Activated B cell treated with CpG ODN at 0.5 μM for 24 hours (primary cell): ENCODE measurements at regions not wholly inside any gene's neighbourhood (a gene's known extent, or its start where the extent isn't known, plus 50 kb on each side); places are given as distances from the start of the nearest gene placed in this dataset.

ENCODE experiments used
- ATAC-seq: fragments of 200-7000 bp; cut with Tn5 transposase; one replicate; pipeline ENCODE4 v1.10.0; 2021; ENCODE audit warnings: low read depth, mild to moderate bottlenecking, moderate library complexity
- CTCF ChIA-PET: fragments of 350-600 bp; sonication (Branson Sonifier 250); formaldehyde crosslinking; loops from one replicate; lab custom pipeline; 2021; ENCODE audit warnings: antibody characterized with exemption; lab: Charles Lee
- POLR2A ChIA-PET: fragments of 350-600 bp; sonication (Branson Sonifier 250); formaldehyde crosslinking; loops from one replicate; lab custom pipeline; 2021; ENCODE audit warnings: antibody characterized with exemption; lab: Charles Lee
- DNase-seq: peaks from one replicate; pipeline ENCODE4 v3.0.0; 2022
- H3K27ac Mint-ChIP-seq: one replicate; pipeline ENCODE4 v1.8.0; 2020; ENCODE audit warnings: mixed read lengths
- H3K27me3 Mint-ChIP-seq: one replicate; pipeline ENCODE4 v1.8.0; 2021; ENCODE audit warnings: mixed read lengths
- H3K36me3 Mint-ChIP-seq: one replicate; pipeline ENCODE4 v1.8.0; 2021; ENCODE audit warnings: low read depth, mixed read lengths
- H3K4me1 Mint-ChIP-seq: one replicate; pipeline ENCODE4 v1.8.0; 2021; ENCODE audit warnings: mixed read lengths
- H3K4me3 Mint-ChIP-seq: one replicate; pipeline ENCODE4 v1.8.0; 2020; ENCODE audit warnings: mild to moderate bottlenecking, mixed read lengths
- H3K9me3 Mint-ChIP-seq: one replicate; pipeline ENCODE4 v1.8.0; 2020; ENCODE audit warnings: mixed read lengths
- intact Hi-C: fragments of 100-400 bp; cut with micrococcal nuclease; formaldehyde crosslinking; loops from one replicate; pipeline ENCODE4 v1.15.1; 2024
- TF ChIP-seq, protein P1 (sequence below): fragments of 200-600 bp; IDR thresholded peaks from one replicate; pipeline ENCODE4 v1.8.0; 2022; ENCODE audit warnings: antibody characterized with exemption, mild to moderate bottlenecking

DNA sequence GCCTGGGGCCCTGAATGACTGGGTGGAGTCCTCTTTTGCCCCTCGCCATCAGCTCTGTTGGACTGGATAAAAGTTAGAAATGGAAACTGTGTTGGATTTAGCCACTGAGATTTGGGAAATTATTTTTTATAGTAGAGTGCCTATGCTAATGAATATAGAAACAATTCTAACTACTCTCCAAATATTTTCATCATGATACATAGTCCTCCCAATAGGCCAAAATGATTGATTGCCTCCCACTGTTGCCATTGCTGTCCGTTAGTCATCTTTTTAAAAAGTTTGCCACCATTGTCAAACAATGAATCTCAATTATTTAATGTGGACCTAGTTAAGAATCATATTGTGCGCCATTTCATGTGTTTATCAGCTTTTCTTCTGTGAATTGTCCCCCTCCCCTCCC lies 417.0 kb downstream of the GALR1 start:
- DNase-seq = no peak
- TF ChIP-seq, protein P1, sequence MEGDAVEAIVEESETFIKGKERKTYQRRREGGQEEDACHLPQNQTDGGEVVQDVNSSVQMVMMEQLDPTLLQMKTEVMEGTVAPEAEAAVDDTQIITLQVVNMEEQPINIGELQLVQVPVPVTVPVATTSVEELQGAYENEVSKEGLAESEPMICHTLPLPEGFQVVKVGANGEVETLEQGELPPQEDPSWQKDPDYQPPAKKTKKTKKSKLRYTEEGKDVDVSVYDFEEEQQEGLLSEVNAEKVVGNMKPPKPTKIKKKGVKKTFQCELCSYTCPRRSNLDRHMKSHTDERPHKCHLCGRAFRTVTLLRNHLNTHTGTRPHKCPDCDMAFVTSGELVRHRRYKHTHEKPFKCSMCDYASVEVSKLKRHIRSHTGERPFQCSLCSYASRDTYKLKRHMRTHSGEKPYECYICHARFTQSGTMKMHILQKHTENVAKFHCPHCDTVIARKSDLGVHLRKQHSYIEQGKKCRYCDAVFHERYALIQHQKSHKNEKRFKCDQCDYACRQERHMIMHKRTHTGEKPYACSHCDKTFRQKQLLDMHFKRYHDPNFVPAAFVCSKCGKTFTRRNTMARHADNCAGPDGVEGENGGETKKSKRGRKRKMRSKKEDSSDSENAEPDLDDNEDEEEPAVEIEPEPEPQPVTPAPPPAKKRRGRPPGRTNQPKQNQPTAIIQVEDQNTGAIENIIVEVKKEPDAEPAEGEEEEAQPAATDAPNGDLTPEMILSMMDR = no peak
- intact Hi-C loops = no loop called here
- no peak overlapping the region for H3K27ac Mint-ChIP-seq
- H3K27me3 Mint-ChIP-seq = peaks cover 5% of the 10 kb centered on the region
- H3K9me3 Mint-ChIP-seq = no peaks in the 10 kb centered on the region
- H3K4me1 Mint-ChIP-seq = no peaks in the 10 kb centered on the region
- ChIA-PET CTCF (no interaction called here), POLR2A (no interaction called here)
- no peaks in the 10 kb centered on the region for H3K36me3 Mint-ChIP-seq
- no peak overlapping the region for H3K4me3 Mint-ChIP-seq
- ATAC-seq = no peak

DNA sequence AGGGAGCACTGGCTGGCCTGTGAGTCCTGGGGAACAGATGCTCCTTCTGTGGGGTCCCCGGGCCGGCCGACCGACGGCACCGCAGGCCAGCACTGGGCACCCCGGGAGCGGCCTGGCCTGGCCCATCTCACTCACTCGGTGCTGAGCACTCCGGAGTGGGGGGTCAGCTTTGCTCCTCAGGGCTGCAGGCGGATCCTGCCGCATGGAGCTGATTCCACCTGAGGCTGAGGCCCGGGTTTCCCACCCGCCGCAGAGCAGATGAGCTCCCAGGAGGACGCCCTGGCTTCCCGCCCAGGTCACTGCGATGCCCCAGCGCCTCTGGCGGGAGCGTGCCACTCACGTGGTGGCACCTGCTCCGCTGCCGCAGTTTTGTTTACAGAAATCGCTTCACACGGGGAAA lies 418.6 kb downstream of the GALR1 start:
- intact Hi-C loops = no loop called here
- Mint-ChIP-seq H3K4me3 (no peak overlapping the region), H3K27ac (no peak overlapping the region), H3K36me3 (no peaks in the 10 kb centered on the region), H3K27me3 (peaks cover 5% of the 10 kb centered on the region), H3K9me3 (no peaks in the 10 kb centered on the region), H3K4me1 (no peaks in the 10 kb centered on the region)
- TF ChIP-seq, protein P1 = no peak
- ATAC-seq = no peak
- DNase-seq = no peak
- CTCF ChIA-PET = no interaction called here
- POLR2A ChIA-PET = no interaction called here

DNA sequence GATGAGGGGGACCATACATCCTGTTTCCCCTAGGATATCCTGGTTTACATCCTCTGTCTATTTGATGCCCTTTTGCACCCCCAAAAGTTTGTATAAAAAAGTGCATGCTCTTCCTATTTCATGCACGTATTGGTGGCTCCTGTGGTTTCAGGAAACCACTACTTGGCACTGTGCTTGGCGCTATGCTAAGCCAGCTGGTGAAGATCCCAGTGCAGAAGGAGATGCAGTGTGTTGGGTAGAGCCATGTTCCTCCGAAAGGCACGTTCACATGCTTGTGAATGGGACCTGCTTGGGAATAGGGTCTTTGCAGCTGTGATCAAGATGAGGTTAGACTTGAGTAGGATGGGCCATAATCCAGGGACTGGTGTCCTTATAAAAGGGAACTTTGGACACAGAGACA lies 419.7 kb downstream of the GALR1 start:
- no peak overlapping the region for H3K4me3 Mint-ChIP-seq
- peaks cover 5% of the 10 kb centered on the region for H3K27me3 Mint-ChIP-seq
- no peaks in the 10 kb centered on the region for H3K36me3 Mint-ChIP-seq
- TF ChIP-seq, protein P1 = no peak
- no peaks in the 10 kb centered on the region for H3K4me1 Mint-ChIP-seq
- CTCF ChIA-PET = no interaction called here
- intact Hi-C loops = no loop called here
- DNase-seq = no peak
- no peaks in the 10 kb centered on the region for H3K9me3 Mint-ChIP-seq
- POLR2A ChIA-PET = no interaction called here
- no peak overlapping the region for H3K27ac Mint-ChIP-seq
- no peak for ATAC-seq

DNA sequence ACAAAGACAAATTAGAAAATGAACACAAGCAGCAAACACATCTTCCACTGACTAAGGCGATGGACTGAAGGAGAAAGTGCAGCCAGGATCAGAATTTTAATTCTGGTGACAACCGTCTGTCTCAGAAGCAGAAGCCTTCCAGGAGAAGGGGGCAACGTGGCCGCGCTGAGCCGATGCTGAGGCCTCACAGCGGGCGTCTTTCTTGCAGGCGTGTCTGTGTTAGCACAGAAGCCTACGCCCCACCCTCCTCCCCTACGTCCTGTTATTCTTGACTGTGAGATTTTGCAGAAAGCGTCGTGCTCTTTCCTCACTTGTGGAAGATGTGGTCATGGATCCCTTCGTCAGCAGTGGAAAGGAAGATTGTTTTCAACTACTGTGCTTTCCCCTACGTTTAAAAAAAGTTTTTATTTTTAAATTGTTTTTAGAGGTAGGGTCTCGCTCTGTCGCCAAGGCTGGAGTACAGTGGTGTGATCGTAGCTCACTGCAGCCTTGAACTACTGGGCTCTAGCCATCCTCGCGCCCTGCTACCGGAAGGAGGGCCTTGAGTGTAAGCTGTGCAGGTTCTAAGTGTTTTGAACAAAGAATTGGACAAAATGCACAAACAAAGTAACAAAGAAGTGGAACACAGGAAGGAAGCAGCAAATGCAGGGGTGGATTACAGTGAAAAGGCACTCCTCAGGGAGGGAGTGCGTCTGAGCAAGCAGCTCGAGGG lies 422.0 kb downstream of the GALR1 start:
- Mint-ChIP-seq H3K36me3 (no peaks in the 10 kb centered on the region), H3K27ac (no peak overlapping the region), H3K4me3 (no peak overlapping the region), H3K9me3 (no peaks in the 10 kb centered on the region), H3K27me3 (peaks cover 5% of the 10 kb centered on the region), H3K4me1 (no peaks in the 10 kb centered on the region)
- TF ChIP-seq, protein P1 = no peak
- no peak for DNase-seq
- ATAC-seq = no peak
- ChIA-PET POLR2A (no interaction called here), CTCF (no interaction called here)
- intact Hi-C loops = no loop called here

DNA sequence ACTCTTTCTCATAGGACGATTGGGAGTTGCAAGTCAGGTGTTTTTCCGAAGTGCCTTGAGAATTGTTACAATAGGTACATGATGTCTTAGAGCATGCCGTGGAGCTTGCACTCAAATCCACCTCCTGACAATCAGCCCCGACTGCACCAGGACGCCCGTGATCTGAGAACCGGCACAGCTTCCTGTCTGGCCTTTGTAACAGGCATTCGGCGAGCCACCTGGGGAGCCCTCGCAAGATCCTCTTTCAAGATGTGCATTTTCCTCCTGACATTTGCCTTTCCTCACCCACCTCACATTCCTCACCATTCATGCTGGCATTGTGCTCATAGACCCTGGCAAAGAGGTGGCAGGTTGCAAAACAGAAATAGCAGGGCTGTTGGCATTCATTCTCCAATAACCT lies 427.3 kb downstream of the GALR1 start:
- CTCF ChIA-PET = no interaction called here
- TF ChIP-seq, protein P1 = no peak
- Mint-ChIP-seq H3K36me3 (no peaks in the 10 kb centered on the region), H3K27ac (no peak overlapping the region), H3K9me3 (no peaks in the 10 kb centered on the region), H3K4me3 (no peak overlapping the region), H3K27me3 (no peaks in the 10 kb centered on the region), H3K4me1 (no peaks in the 10 kb centered on the region)
- DNase-seq = no peak
- no peak for ATAC-seq
- POLR2A ChIA-PET = no interaction called here
- intact Hi-C loops = no loop called here
